Spinal cord (tissue), 9 donors: ENCODE measurements at regions not wholly inside any gene's neighbourhood (a gene's known extent, or its start where the extent isn't known, plus 50 kb on each side); places are given as distances from the start of the nearest gene placed in this dataset.
"Not testable (repeated sequence)": the region's sequence is repeated elsewhere in the genome, so short reads cannot be mapped to it uniquely, and the experiment has no call there.

ENCODE experiments used
- DNase-seq, 6 donors: peaks; one replicate each; pipeline versions ENCODE4 v3.0.0 to v3.0.0-alpha.2; 2013 to 2015; ENCODE audit warnings: low spot score in 6 of 6, low read depth in 4 of 6
- H3K27ac ChIP-seq: one replicate; pipeline ENCODE4 v1.5.1; 2013; ENCODE audit warnings: low read depth, low read length, control low read depth
- H3K27me3 ChIP-seq: one replicate; pipeline ENCODE4 v1.6.1; 2013; ENCODE audit warnings: low read length; ENCODE audit not compliant: control insufficient read depth, insufficient read depth
- H3K36me3 ChIP-seq: one replicate; pipeline ENCODE4 v1.6.1; 2013; ENCODE audit warnings: low read length; ENCODE audit not compliant: control insufficient read depth, insufficient read depth
- H3K4me1 ChIP-seq: one replicate; pipeline ENCODE4 v1.6.1; 2013; ENCODE audit warnings: low read length; ENCODE audit not compliant: control insufficient read depth, insufficient read depth
- H3K4me3 ChIP-seq: one replicate; pipeline ENCODE4 v1.5.1; 2013; ENCODE audit warnings: low read depth, low read length, control low read depth
- H3K9me3 ChIP-seq: one replicate; pipeline ENCODE4 v1.6.1; 2013; ENCODE audit warnings: low read length; ENCODE audit not compliant: control insufficient read depth, insufficient read depth
- WGBS: methylation state at CpG from one replicate; pipeline ENCODE4 v1.1.5; 2013; ENCODE audit warnings: missing lambda C conversion rate; ENCODE audit not compliant: insufficient coverage; 5-methylcytosine and 5-hydroxymethylcytosine counted together
- donor health status: healthy.

DNA sequence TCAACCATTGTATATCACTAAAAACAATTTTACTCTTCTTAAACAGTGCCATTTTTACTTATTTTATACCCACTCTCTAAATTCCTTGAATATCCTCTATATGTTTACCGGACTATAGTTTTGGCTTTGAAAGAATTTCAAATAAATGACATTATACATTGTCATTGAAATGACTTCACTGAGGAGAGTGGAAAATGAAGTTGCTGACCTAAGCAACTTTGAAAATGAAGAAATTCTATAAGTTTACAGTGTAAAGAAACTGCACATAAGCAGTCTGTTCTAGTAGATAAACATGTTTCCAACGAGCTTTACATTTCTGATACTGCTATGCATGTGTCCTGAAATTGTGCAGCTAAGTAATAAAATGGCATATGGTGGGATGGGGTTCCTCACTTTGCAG, 1094.0 kb downstream of the TMEM121 start:
- Histone ChIP-seq H3K27me3 (no peaks in the 10 kb centered on the region), H3K36me3 (no peaks in the 10 kb centered on the region), H3K4me3 (no peak overlapping the region), H3K27ac (no peak overlapping the region), H3K9me3 (peaks cover 6% of the 10 kb centered on the region), H3K4me1 (no peaks in the 10 kb centered on the region)
- DNase-seq, result no peak
- WGBS, result no CpG with 5 or more reads among the region's 2 CpGs

DNA sequence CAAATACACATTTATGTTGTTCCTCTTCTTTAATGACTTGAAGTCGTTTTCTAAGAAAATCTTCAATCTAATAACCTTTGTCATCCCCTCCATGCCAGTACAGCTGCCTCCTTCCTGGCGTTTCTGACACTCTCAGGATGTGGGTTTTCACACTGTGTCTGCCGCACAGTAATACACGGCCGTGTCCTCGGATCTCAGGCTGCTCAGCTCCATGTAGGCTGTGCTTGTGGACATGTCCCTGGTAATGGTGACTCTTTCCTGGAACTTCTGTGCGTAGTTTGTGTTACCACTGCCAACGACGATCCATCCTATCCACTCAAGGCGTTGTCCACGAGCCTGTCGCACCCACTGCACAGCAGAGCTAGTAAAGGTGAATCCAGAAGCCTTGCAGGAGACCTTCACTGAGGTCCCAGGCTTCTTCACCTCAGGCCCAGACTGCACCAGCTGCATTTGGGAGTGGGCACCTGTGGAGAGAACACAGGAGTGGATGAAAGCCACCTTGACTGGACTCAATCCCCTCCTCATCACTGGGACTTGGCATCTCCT, 1095.9 kb downstream of the TMEM121 start:
- Histone ChIP-seq H3K27me3 (no peaks in the 10 kb centered on the region), H3K36me3 (no peaks in the 10 kb centered on the region), H3K9me3 (peaks cover 6% of the 10 kb centered on the region), H3K27ac (no peak overlapping the region), H3K4me3 (no peak overlapping the region), H3K4me1 (no peaks in the 10 kb centered on the region)
- 46% methylated on average over 12 of the region's 12 CpGs for WGBS
- no peak for DNase-seq

DNA sequence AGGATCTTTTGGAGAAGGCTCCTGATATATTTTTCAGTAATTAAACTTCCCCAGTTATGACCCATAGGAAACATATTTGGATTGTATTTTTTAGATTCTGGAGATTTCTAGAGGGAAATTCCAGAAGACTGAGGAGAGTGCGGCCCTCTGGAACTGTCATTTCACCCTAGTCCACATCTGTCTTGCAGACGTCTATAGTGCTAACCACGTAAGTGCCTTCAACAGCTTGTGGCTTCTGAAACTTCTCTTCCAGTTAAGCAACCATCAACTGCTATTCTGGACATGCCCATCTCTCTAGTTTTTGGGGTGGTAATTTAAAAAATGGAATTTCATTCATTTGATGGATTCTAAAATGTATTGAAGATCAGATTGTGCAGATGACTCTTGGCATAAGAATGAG, 1098.8 kb downstream of the TMEM121 start:
- no peak overlapping the region for H3K27ac ChIP-seq
- H3K4me3 ChIP-seq, result no peak overlapping the region
- H3K4me1 ChIP-seq, result no peaks in the 10 kb centered on the region
- H3K36me3 ChIP-seq, result no peaks in the 10 kb centered on the region
- H3K27me3 ChIP-seq, result no peaks in the 10 kb centered on the region
- peaks cover 2% of the 10 kb centered on the region for H3K9me3 ChIP-seq
- WGBS, result 81% methylated on average over 3 of the region's 3 CpGs
- DNase-seq, result no peak

DNA sequence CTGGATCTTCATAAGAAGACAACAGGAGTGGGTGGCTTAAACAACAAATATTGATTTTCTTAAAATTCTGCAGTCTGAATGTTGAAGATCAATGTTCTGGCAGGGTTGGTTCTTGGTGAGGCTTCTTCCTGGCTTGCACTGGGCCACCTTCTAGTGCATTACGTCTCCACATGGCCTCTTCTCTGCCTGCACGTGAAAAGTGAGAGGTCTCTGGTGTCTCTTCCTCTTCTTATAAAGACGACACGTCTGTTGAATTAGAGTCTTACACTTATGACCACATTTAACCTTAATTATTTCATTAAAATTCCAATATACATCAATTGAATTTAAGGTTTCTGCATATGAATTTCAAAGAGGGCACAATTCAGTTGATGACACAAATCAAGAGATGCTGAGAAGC, 1100.1 kb downstream of the TMEM121 start:
- not testable (repeated sequence) for H3K4me3 ChIP-seq, H3K36me3 ChIP-seq, H3K9me3 ChIP-seq, DNase-seq, H3K4me1 ChIP-seq, H3K27me3 ChIP-seq, H3K27ac ChIP-seq
- WGBS, result no CpG with 5 or more reads among the region's 4 CpGs

DNA sequence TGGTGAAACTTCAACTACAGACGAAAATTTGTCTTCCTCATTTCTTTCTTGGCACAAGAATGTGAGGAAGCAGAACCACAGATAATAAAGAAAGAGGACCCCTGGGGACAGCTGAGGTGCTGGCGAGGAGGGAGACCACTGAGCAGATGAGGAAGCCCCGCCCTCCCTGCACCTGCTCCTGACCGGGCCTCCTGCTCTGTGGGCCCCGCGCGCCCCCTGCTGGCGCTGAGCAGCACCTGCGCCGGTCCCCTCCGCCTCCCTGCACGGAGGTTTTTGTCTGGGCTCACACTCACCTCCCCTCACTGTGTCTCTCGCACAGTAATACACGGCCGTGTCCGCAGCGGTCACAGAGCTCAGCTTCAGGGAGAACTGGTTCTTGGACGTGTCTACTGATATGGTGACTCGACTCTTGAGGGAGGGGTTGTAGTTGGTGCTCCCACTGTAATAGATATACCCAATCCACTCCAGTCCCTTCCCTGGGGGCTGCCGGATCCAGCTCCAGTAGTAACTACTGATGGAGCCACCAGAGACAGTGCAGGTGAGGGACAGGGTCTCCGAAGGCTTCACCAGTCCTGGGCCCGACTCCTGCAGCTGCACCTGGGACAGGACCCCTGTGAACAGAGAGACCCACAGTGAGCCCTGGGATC, 1100.7 kb downstream of the TMEM121 start:
- WGBS, result 29% methylated on average over 11 of the region's 22 CpGs
- DNase-seq, H3K4me1 ChIP-seq, H3K27me3 ChIP-seq, H3K36me3 ChIP-seq, H3K27ac ChIP-seq, H3K9me3 ChIP-seq, H3K4me3 ChIP-seq: not testable (repeated sequence)

DNA sequence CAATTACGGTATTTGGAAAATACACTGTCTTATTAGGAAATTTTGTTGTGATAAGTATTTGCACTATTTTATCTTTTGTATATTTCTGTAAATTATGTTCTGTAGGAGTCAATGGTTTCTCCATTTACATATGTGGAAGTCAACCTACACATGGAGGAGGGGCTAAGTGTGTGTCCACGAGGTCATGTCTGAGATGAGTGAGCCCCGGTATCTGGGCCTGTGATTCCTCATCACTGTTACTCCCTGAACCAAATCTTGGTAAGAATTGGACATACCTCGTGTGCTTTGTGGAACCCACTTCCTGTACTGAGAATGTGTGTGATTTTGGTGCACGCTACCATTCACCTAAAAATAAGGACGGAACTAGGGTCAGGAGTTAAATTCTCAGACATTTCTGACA, 1105.5 kb downstream of the TMEM121 start:
- H3K36me3 ChIP-seq, result no peaks in the 10 kb centered on the region
- no peak overlapping the region for H3K4me3 ChIP-seq
- no peaks in the 10 kb centered on the region for H3K27me3 ChIP-seq
- peaks cover 3% of the 10 kb centered on the region for H3K9me3 ChIP-seq
- no peaks in the 10 kb centered on the region for H3K4me1 ChIP-seq
- H3K27ac ChIP-seq, result no peak overlapping the region
- no peak for DNase-seq
- WGBS, result 60% methylated on average over 1 of the region's 6 CpGs

DNA sequence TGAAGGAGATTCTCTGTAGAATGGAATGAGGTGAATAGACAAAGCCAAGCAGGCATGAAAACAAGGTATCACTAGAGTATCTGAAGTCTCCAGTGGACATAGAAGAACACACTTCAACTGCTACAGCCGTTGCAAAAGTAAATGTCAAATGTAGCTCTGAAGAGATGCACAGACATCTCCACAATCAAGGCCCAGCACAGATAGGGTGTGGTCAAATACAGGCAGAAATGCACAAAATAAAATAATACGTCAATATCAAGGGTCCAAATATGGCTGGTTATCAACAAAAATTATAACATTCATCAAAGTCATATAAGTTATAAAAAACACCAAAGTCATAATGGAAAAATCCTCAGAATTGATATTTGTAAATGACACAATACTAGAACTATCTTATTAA, 1107.3 kb downstream of the TMEM121 start:
- no CpG with 5 or more reads among the region's 2 CpGs for WGBS
- H3K27me3 ChIP-seq, result no peaks in the 10 kb centered on the region
- H3K36me3 ChIP-seq, result no peaks in the 10 kb centered on the region
- H3K4me3 ChIP-seq, result no peak overlapping the region
- H3K9me3 ChIP-seq, result peaks cover 3% of the 10 kb centered on the region
- no peaks in the 10 kb centered on the region for H3K4me1 ChIP-seq
- DNase-seq, result no peak
- no peak overlapping the region for H3K27ac ChIP-seq

DNA sequence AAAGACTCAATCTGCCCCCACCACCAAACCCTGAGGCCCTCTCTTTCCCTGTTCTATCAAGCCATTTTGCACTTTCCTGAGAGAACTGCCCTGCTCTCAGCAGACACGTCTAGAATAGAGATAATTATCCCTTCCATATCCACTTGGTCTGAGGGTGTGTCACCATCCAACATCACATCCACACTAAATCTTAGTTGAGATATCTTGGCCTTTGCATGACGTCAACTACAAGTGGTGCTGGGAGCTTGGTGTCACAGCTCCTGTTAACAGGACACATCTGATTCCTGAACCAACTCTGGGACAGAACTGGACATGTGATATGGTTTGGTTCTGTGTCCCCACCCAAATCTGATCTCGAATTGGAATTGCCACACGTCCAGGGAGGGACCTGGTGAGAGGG, 1109.2 kb downstream of the TMEM121 start:
- H3K27me3 ChIP-seq, result no peaks in the 10 kb centered on the region
- no peaks in the 10 kb centered on the region for H3K36me3 ChIP-seq
- no peak for DNase-seq
- no peak overlapping the region for H3K27ac ChIP-seq
- 17% methylated on average over 3 of the region's 4 CpGs for WGBS
- H3K4me3 ChIP-seq, result no peak overlapping the region
- H3K4me1 ChIP-seq, result no peaks in the 10 kb centered on the region
- peaks cover 3% of the 10 kb centered on the region for H3K9me3 ChIP-seq

DNA sequence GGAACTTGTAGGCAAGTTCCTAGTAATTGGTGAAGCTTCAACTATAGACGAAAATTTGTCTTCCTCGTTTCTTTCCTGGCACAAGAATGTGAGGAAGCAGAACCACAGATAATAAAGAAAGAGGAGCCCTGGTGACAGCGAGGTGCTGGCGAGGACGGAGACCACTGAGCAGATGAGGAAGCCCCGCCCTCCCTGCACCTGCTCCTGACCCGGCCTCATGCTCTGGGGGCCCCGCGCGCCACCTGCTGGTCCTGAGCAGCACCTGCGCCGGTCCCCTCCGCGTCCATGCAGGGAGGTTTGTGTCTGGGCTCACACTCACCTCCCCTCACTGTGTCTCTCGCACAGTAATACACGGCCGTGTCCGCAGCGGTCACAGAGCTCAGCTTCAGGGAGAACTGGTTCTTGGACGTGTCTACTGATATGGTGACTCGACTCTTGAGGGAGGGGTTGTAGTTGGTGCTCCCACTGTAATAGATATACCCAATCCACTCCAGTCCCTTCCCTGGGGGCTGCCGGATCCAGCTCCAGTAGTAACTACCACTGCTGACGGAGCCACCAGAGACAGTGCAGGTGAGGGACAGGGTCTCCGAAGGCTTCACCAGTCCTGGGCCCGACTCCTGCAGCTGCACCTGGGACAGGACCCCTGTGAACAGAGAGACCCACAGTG, 1112.5 kb downstream of the TMEM121 start:
- not testable (repeated sequence) for DNase-seq, H3K27me3 ChIP-seq, H3K4me1 ChIP-seq, H3K27ac ChIP-seq, H3K36me3 ChIP-seq, H3K9me3 ChIP-seq, H3K4me3 ChIP-seq
- 45% methylated on average over 13 of the region's 25 CpGs for WGBS

DNA sequence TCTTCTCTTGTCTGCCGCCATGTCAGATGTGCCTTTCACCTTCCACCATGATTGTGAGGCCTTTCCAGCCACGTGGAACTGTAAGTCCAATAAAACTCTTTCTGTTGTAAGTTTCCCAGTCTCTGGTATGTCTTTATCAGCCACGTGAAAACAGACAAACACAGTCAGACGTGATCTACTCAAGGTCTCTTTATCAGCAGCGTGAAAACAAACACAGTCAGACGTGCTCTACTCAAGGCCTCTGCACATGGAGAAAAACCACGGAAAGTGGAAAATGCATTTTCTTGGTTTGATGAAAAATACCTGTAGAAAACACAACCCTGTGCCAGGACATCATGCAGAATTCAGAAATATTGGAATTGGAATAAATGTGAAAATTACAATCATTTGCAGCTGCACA, 1115.7 kb downstream of the TMEM121 start:
- Histone ChIP-seq H3K36me3 (no peaks in the 10 kb centered on the region), H3K27me3 (no peaks in the 10 kb centered on the region)
- DNase-seq, result no peak

More for the DNA sequence above, 1115.7 kb downstream of the TMEM121 start:
- Histone ChIP-seq H3K4me3 (no peak overlapping the region), H3K9me3 (peaks cover 2% of the 10 kb centered on the region), H3K27ac (no peak overlapping the region), H3K4me1 (no peaks in the 10 kb centered on the region)
- 42% methylated on average over 4 of the region's 7 CpGs for WGBS
